ENCODE measurements at regions not wholly inside any gene's neighbourhood (a gene's known extent, or its start where the extent isn't known, plus 50 kb on each side); places are given as distances from the start of the nearest gene placed in this dataset.

DNA sequence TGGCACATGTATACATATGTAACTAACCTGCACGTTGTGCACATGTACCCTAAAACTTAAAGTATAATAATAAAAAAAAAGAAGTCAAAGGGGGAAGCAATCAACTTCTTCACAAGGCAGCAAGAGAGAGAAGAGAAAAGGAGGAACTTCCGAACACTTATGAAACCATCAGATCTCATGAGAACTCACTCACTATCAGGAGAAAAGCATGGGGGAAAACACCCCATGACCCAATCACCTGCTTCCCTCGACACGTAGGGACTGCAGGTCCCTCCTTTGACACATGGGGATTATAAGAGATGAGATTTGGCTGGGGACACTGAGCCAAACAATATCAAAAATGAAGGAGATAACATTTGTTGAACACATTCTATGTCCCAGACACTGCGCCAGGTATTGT lies 94.8 kb upstream of the PHACTR1 start:
- no peak overlapping the region for H3K4me3 ChIP-seq (ENCODE audit: low read length)
- no peaks in the 10 kb centered on the region for H3K79me2 ChIP-seq (replicated peaks; ENCODE audit: insufficient read depth, low read length)
- H3K9me2 ChIP-seq (ENCODE audit: insufficient read depth, low read length) = no peaks in the 10 kb centered on the region
- no peaks in the 10 kb centered on the region for H3K36me3 ChIP-seq (ENCODE audit: insufficient read depth, low read length)
- H3F3A ChIP-seq (ENCODE audit: insufficient read depth, low read length, poor library complexity, severe bottlenecking) = no peaks in the 10 kb centered on the region
- no peak overlapping the region for H2AFZ ChIP-seq (ENCODE audit: low read depth, low read length)
- H4K20me1 ChIP-seq (ENCODE audit: insufficient read depth) = no peaks in the 10 kb centered on the region
- no peaks in the 10 kb centered on the region for H3K27me3 ChIP-seq (ENCODE audit: insufficient read depth, low read depth, low read length)
- H3K4me2 ChIP-seq (ENCODE audit: low read length) = no peak overlapping the region
- no peaks in the 10 kb centered on the region for H3K9me3 ChIP-seq (ENCODE audit: low read length)
- no peak overlapping the region for H3K9ac ChIP-seq (ENCODE audit: low read length)
- H3K27ac ChIP-seq (ENCODE audit: low read length) = no peak overlapping the region
- no peak for TF ChIP-seq MXI1 (conservative IDR thresholded peaks at IDR 0.05; ENCODE audit: poor library complexity, severe bottlenecking)
- no peak for TF ChIP-seq TAF1 (IDR thresholded peaks at IDR 0.05; ENCODE audit: low read depth)
- TF ChIP-seq, protein P1, sequence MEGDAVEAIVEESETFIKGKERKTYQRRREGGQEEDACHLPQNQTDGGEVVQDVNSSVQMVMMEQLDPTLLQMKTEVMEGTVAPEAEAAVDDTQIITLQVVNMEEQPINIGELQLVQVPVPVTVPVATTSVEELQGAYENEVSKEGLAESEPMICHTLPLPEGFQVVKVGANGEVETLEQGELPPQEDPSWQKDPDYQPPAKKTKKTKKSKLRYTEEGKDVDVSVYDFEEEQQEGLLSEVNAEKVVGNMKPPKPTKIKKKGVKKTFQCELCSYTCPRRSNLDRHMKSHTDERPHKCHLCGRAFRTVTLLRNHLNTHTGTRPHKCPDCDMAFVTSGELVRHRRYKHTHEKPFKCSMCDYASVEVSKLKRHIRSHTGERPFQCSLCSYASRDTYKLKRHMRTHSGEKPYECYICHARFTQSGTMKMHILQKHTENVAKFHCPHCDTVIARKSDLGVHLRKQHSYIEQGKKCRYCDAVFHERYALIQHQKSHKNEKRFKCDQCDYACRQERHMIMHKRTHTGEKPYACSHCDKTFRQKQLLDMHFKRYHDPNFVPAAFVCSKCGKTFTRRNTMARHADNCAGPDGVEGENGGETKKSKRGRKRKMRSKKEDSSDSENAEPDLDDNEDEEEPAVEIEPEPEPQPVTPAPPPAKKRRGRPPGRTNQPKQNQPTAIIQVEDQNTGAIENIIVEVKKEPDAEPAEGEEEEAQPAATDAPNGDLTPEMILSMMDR (IDR thresholded peaks at IDR 0.05; ENCODE audit: poor library complexity, severe bottlenecking) = no peak
- no peak for TF ChIP-seq SMC3 (conservative IDR thresholded peaks at IDR 0.05; ENCODE audit: poor library complexity)
- TF ChIP-seq EP300 (conservative IDR thresholded peaks at IDR 0.05; ENCODE audit: poor library complexity, severe bottlenecking) = no peak
- no peak for TF ChIP-seq POLR2AphosphoS5 (IDR thresholded peaks at IDR 0.05)
- TF ChIP-seq RAD21 (conservative IDR thresholded peaks at IDR 0.05) = no peak
- TF ChIP-seq, protein P2, sequence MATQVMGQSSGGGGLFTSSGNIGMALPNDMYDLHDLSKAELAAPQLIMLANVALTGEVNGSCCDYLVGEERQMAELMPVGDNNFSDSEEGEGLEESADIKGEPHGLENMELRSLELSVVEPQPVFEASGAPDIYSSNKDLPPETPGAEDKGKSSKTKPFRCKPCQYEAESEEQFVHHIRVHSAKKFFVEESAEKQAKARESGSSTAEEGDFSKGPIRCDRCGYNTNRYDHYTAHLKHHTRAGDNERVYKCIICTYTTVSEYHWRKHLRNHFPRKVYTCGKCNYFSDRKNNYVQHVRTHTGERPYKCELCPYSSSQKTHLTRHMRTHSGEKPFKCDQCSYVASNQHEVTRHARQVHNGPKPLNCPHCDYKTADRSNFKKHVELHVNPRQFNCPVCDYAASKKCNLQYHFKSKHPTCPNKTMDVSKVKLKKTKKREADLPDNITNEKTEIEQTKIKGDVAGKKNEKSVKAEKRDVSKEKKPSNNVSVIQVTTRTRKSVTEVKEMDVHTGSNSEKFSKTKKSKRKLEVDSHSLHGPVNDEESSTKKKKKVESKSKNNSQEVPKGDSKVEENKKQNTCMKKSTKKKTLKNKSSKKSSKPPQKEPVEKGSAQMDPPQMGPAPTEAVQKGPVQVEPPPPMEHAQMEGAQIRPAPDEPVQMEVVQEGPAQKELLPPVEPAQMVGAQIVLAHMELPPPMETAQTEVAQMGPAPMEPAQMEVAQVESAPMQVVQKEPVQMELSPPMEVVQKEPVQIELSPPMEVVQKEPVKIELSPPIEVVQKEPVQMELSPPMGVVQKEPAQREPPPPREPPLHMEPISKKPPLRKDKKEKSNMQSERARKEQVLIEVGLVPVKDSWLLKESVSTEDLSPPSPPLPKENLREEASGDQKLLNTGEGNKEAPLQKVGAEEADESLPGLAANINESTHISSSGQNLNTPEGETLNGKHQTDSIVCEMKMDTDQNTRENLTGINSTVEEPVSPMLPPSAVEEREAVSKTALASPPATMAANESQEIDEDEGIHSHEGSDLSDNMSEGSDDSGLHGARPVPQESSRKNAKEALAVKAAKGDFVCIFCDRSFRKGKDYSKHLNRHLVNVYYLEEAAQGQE (IDR thresholded peaks at IDR 0.05; ENCODE audit: borderline replicate concordance) = no peak

DNA sequence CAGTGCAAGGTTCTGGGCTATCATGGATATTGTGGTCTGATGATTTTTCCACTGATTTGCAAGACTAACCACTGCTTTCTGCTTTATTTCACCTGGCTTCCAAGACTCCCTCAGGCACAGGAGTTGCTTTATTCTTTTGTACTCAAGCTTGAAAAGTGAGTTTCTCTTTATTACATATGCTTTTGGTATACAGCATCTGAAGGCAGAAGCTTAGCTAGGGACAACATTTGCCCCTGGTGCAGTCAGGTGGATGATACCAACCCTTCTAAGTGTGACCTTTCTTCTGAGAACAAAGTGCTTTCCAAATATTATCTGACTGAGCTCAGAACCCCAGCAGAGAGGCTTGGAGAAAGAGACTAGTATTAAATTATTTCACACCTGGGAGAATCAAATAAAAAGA lies 94.0 kb upstream of the PHACTR1 start:
- no peaks in the 10 kb centered on the region for H4K20me1 ChIP-seq (ENCODE audit: insufficient read depth)
- H3K9ac ChIP-seq (ENCODE audit: low read length) = no peak overlapping the region
- no peaks in the 10 kb centered on the region for H3K27me3 ChIP-seq (ENCODE audit: insufficient read depth, low read depth, low read length)
- no peaks in the 10 kb centered on the region for H3K79me2 ChIP-seq (replicated peaks; ENCODE audit: insufficient read depth, low read length)
- H3K4me3 ChIP-seq (ENCODE audit: low read length) = no peak overlapping the region
- H2AFZ ChIP-seq (ENCODE audit: low read depth, low read length) = no peak overlapping the region
- no peak overlapping the region for H3K27ac ChIP-seq (ENCODE audit: low read length)
- no peaks in the 10 kb centered on the region for H3K36me3 ChIP-seq (ENCODE audit: insufficient read depth, low read length)
- no peak for TF ChIP-seq EP300 (conservative IDR thresholded peaks at IDR 0.05; ENCODE audit: poor library complexity, severe bottlenecking)
- TF ChIP-seq TAF1 (IDR thresholded peaks at IDR 0.05; ENCODE audit: low read depth) = no peak
- no peak for TF ChIP-seq POLR2AphosphoS5 (IDR thresholded peaks at IDR 0.05)
- TF ChIP-seq SMC3 (conservative IDR thresholded peaks at IDR 0.05; ENCODE audit: poor library complexity) = no peak
- TF ChIP-seq, protein P1 (IDR thresholded peaks at IDR 0.05; ENCODE audit: poor library complexity, severe bottlenecking) = no peak
- no peak for TF ChIP-seq MXI1 (conservative IDR thresholded peaks at IDR 0.05; ENCODE audit: poor library complexity, severe bottlenecking)
- TF ChIP-seq RAD21 (conservative IDR thresholded peaks at IDR 0.05) = no peak
- TF ChIP-seq EZH2 (IDR thresholded peaks at IDR 0.05; ENCODE audit: borderline replicate concordance, insufficient read depth, low read length, poor library complexity, severe bottlenecking) = no peak
- TF ChIP-seq, protein P2 (IDR thresholded peaks at IDR 0.05; ENCODE audit: borderline replicate concordance) = no peak
- no peak overlapping the region for H3K4me2 ChIP-seq (ENCODE audit: low read length)
- H3K9me2 ChIP-seq (ENCODE audit: insufficient read depth, low read length) = no peaks in the 10 kb centered on the region
- H3F3A ChIP-seq (ENCODE audit: insufficient read depth, low read length, poor library complexity, severe bottlenecking) = no peaks in the 10 kb centered on the region
- no peaks in the 10 kb centered on the region for H3K9me3 ChIP-seq (ENCODE audit: low read length)
